Stomach (tissue), 4 donors: ENCODE measurements at regions not wholly inside any gene's neighbourhood (a gene's known extent, or its start where the extent isn't known, plus 50 kb on each side); places are given as distances from the start of the nearest gene placed in this dataset.

Experiments used
- EP300 ChIP-seq: sonication (generic); formaldehyde crosslinking; IDR thresholded peaks from one replicate; pipeline ENCODE4 v1.6.1; 2017; ENCODE audit warnings: antibody characterized with exemption
- POLR2A ChIP-seq, 4 donors: fragments of 450-650 bp; IDR thresholded peaks; one replicate each; pipeline ENCODE4 v1.6.1; 2016; ENCODE audit warnings: antibody characterized with exemption in 4 of 4, control low read depth in 2 of 4, mild to moderate bottlenecking in 1 of 4, moderate library complexity in 1 of 4
- TF ChIP-seq, protein P1 (sequence below), 7 experiments: fragments of 450-650 bp in 4 of 7; fragments of 200-600 bp in 3 of 7; sonication (generic) in 3 of 7; IDR thresholded peaks; one replicate each; pipeline ENCODE4 v1.5.1; 2016 to 2019; ENCODE audit warnings: antibody characterized with exemption in 7 of 7, control low read depth in 2 of 7, mild to moderate bottlenecking in 1 of 7

- TF ChIP-seq, protein P1, sequence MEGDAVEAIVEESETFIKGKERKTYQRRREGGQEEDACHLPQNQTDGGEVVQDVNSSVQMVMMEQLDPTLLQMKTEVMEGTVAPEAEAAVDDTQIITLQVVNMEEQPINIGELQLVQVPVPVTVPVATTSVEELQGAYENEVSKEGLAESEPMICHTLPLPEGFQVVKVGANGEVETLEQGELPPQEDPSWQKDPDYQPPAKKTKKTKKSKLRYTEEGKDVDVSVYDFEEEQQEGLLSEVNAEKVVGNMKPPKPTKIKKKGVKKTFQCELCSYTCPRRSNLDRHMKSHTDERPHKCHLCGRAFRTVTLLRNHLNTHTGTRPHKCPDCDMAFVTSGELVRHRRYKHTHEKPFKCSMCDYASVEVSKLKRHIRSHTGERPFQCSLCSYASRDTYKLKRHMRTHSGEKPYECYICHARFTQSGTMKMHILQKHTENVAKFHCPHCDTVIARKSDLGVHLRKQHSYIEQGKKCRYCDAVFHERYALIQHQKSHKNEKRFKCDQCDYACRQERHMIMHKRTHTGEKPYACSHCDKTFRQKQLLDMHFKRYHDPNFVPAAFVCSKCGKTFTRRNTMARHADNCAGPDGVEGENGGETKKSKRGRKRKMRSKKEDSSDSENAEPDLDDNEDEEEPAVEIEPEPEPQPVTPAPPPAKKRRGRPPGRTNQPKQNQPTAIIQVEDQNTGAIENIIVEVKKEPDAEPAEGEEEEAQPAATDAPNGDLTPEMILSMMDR (IDR thresholded peaks at IDR 0.05), result no peak
- TF ChIP-seq POLR2A (IDR thresholded peaks at IDR 0.05) (no peak), EP300 (no peak)
Measured at GRCh38 chr18:42446195-42446594, 491.2 kb downstream of the PIK3C3 start.
